T1000 (cell line): ENCODE measurements at regions not wholly inside any gene's neighbourhood (a gene's known extent, or its start where the extent isn't known, plus 50 kb on each side); places are given as distances from the start of the nearest gene placed in this dataset.
"Not testable (repeated sequence)": the region's sequence is repeated elsewhere in the genome, so short reads cannot be mapped to it uniquely, and the experiment has no call there.

Source experiments
- DNase-seq: peaks from one replicate; lab custom pipeline; 2025; ENCODE audit warnings: mixed read lengths; lab: John Stamatoyannopoulos, UW

- no peak for DNase-seq
Measured at GRCh38 chr6:121020656-121021055, 313.6 kb downstream of the TBC1D32 start.

GRCh38 chr6:121008553-121008952, 325.7 kb downstream of the TBC1D32 start:
- no peak for DNase-seq

GRCh38 chr6:121006024-121006423, 328.3 kb downstream of the TBC1D32 start:
- DNase-seq, result no peak

- no peak for DNase-seq
Measured at GRCh38 chr6:121000381-121000780, 333.9 kb downstream of the TBC1D32 start.

GRCh38 chr6:120996340-120996739, 337.9 kb downstream of the TBC1D32 start:
- no peak for DNase-seq

GRCh38 chr6:120994573-120994967, 339.7 kb downstream of the TBC1D32 start:
- DNase-seq, result no peak

GRCh38 chr6:120993929-120994572, 340.2 kb downstream of the TBC1D32 start:
- no peak for DNase-seq

GRCh38 chr6:120992257-120992656, 342.0 kb downstream of the TBC1D32 start:
- no peak for DNase-seq

GRCh38 chr6:120990866-120991265, 343.4 kb downstream of the TBC1D32 start:
- no peak for DNase-seq

GRCh38 chr6:120981835-120982234, 352.4 kb downstream of the TBC1D32 start:
- no peak for DNase-seq

GRCh38 chr6:120966321-120966720, 368.0 kb downstream of the TBC1D32 start:
- DNase-seq, result no peak

- DNase-seq, result no peak
Measured at GRCh38 chr6:120965814-120966213, 368.5 kb downstream of the TBC1D32 start.

- no peak for DNase-seq
Measured at GRCh38 chr6:120960761-120961160, 373.5 kb downstream of the TBC1D32 start.

GRCh38 chr6:120954111-120954510, 380.2 kb downstream of the TBC1D32 start:
- no peak for DNase-seq

- no peak for DNase-seq
Measured at GRCh38 chr6:120951258-120951657, 383.0 kb downstream of the TBC1D32 start.

- no peak for DNase-seq
Measured at GRCh38 chr6:120947111-120947510, 387.2 kb downstream of the TBC1D32 start.

- DNase-seq, result no peak
Measured at GRCh38 chr6:120945905-120946594, 388.2 kb downstream of the TBC1D32 start.

GRCh38 chr6:120938876-120939472, 395.3 kb downstream of the TBC1D32 start:
- DNase-seq, result no peak

- DNase-seq, result no peak
Measured at GRCh38 chr6:120938164-120938875, 396.0 kb downstream of the TBC1D32 start.

- no peak for DNase-seq
Measured at GRCh38 chr6:120935908-120936307, 398.4 kb downstream of the TBC1D32 start.

GRCh38 chr6:120935016-120935415, 399.3 kb downstream of the TBC1D32 start:
- DNase-seq, result no peak

GRCh38 chr6:120931520-120932180, 402.6 kb downstream of the TBC1D32 start:
- not testable (repeated sequence) for DNase-seq
